Ascending aorta (tissue), 2 donors: ENCODE measurements at regions not wholly inside any gene's neighbourhood (a gene's known extent, or its start where the extent isn't known, plus 50 kb on each side); places are given as distances from the start of the nearest gene placed in this dataset.

Experiments
- DNase-seq, 2 donors: peaks; one replicate each; pipeline ENCODE4 v3.0.0-alpha.2; 2019; ENCODE audit warnings: low spot score in 2 of 2
- H3K27ac ChIP-seq, 2 donors: fragments of 200-600 bp; sonication (generic); one replicate each; pipeline ENCODE4 v1.5.1; 2016 to 2017; ENCODE audit warnings: mild to moderate bottlenecking in 1 of 2
- H3K27me3 ChIP-seq: fragments of 200-600 bp; sonication (generic); one replicate; pipeline ENCODE4 v1.5.1; 2017
- H3K36me3 ChIP-seq, 2 donors: fragments of 200-600 bp; sonication (generic); one replicate each; pipeline ENCODE4 v1.5.1; 2016
- H3K4me1 ChIP-seq, 2 donors: fragments of 200-600 bp; sonication (generic); one replicate each; pipeline ENCODE4 v1.5.1; 2016 to 2017; ENCODE audit warnings: mild to moderate bottlenecking in 1 of 2
- H3K4me3 ChIP-seq, 2 donors: fragments of 200-600 bp; sonication (generic); one replicate each; pipeline ENCODE4 v1.5.1; 2016 to 2017; ENCODE audit warnings: mild to moderate bottlenecking in 1 of 2
- H3K9me3 ChIP-seq, 2 donors: fragments of 200-600 bp; sonication (generic); one replicate each; pipeline ENCODE4 v1.5.1; 2016
- CTCF ChIP-seq, 3 experiments: fragments of 200-600 bp in 2 of 3; fragments of 450-650 bp in 1 of 3; sonication (generic) in 2 of 3; IDR thresholded peaks; one replicate each; pipeline ENCODE4 v1.5.1; 2016 to 2019; ENCODE audit warnings: antibody characterized with exemption in 3 of 3, mild to moderate bottlenecking in 1 of 3, moderate library complexity in 1 of 3
- intact Hi-C: fragments of 100-400 bp; cut with DNase I; formaldehyde crosslinking; loops from one replicate; pipeline ENCODE4 v1.15.1; 2023

GRCh38 chr1:98157524-98158313, 236.9 kb upstream of the DPYD start:
- H3K27ac ChIP-seq: no peak overlapping the region
- DNase-seq: no peak
- no peaks in the 10 kb centered on the region for H3K4me1 ChIP-seq
- H3K36me3 ChIP-seq: no peaks in the 10 kb centered on the region
- no peaks in the 10 kb centered on the region for H3K9me3 ChIP-seq
- no peak overlapping the region for H3K4me3 ChIP-seq
- no peak for TF ChIP-seq CTCF (IDR thresholded peaks at IDR 0.05)
- intact Hi-C loops: no loop called here
- no peaks in the 10 kb centered on the region for H3K27me3 ChIP-seq

- no peak for DNase-seq
- Histone ChIP-seq H3K36me3 (no peaks in the 10 kb centered on the region), H3K4me3 (no peak overlapping the region), H3K27ac (no peak overlapping the region), H3K9me3 (no peaks in the 10 kb centered on the region), H3K4me1 (no peaks in the 10 kb centered on the region), H3K27me3 (no peaks in the 10 kb centered on the region)
- intact Hi-C loops: no loop called here
- no peak for TF ChIP-seq CTCF (IDR thresholded peaks at IDR 0.05)
Observed at GRCh38 chr1:98147280-98147679, 226.4 kb upstream of the DPYD start.

GRCh38 chr1:98145655-98146054, 224.8 kb upstream of the DPYD start:
- Histone ChIP-seq H3K4me3 (no peak overlapping the region), H3K27me3 (no peaks in the 10 kb centered on the region), H3K4me1 (no peaks in the 10 kb centered on the region), H3K9me3 (no peaks in the 10 kb centered on the region), H3K27ac (no peak overlapping the region), H3K36me3 (no peaks in the 10 kb centered on the region)
- intact Hi-C loops: no loop called here
- no peak for DNase-seq
- no peak for TF ChIP-seq CTCF (IDR thresholded peaks at IDR 0.05)

GRCh38 chr1:98143403-98143802, 222.6 kb upstream of the DPYD start:
- Histone ChIP-seq H3K4me3 (no peak overlapping the region), H3K9me3 (no peaks in the 10 kb centered on the region), H3K4me1 (no peaks in the 10 kb centered on the region), H3K27ac (no peak overlapping the region), H3K27me3 (no peaks in the 10 kb centered on the region), H3K36me3 (no peaks in the 10 kb centered on the region)
- TF ChIP-seq CTCF (IDR thresholded peaks at IDR 0.05): no peak
- intact Hi-C loops: no loop called here
- no peak for DNase-seq

GRCh38 chr1:98133131-98133530, 212.3 kb upstream of the DPYD start:
- H3K27ac ChIP-seq: no peak overlapping the region
- TF ChIP-seq CTCF (IDR thresholded peaks at IDR 0.05): no peak
- intact Hi-C loops: no loop called here
- no peak overlapping the region for H3K4me3 ChIP-seq
- no peak for DNase-seq
- H3K27me3 ChIP-seq: no peaks in the 10 kb centered on the region
- no peaks in the 10 kb centered on the region for H3K36me3 ChIP-seq
- no peaks in the 10 kb centered on the region for H3K9me3 ChIP-seq
- H3K4me1 ChIP-seq: no peaks in the 10 kb centered on the region

- DNase-seq: no peak
- Histone ChIP-seq H3K4me3 (no peak overlapping the region), H3K27ac (no peak overlapping the region), H3K36me3 (no peaks in the 10 kb centered on the region), H3K27me3 (no peaks in the 10 kb centered on the region), H3K9me3 (no peaks in the 10 kb centered on the region), H3K4me1 (no peaks in the 10 kb centered on the region)
- intact Hi-C loops: no loop called here
- no peak for TF ChIP-seq CTCF (IDR thresholded peaks at IDR 0.05)
Observed at GRCh38 chr1:98130408-98130807, 209.6 kb upstream of the DPYD start.
